GM21423 (cell line): ENCODE measurements at regions not wholly inside any gene's neighbourhood (a gene's known extent, or its start where the extent isn't known, plus 50 kb on each side); places are given as distances from the start of the nearest gene placed in this dataset.
"Not testable (repeated sequence)": the region's sequence is repeated elsewhere in the genome, so short reads cannot be mapped to it uniquely, and the experiment has no call there.

Source experiments
- ATAC-seq: cut with Tn5 transposase; IDR thresholded peaks from one replicate; pipeline ENCODE4 v1.9.1; 2021; ENCODE audit warnings: mild to moderate bottlenecking, moderate library complexity; ENCODE audit not compliant: unreplicated experiment

GRCh38 chr7:84941936-84942335 is 244.9 kb downstream of the SEMA3D start:
- ATAC-seq: no peak

DNA sequence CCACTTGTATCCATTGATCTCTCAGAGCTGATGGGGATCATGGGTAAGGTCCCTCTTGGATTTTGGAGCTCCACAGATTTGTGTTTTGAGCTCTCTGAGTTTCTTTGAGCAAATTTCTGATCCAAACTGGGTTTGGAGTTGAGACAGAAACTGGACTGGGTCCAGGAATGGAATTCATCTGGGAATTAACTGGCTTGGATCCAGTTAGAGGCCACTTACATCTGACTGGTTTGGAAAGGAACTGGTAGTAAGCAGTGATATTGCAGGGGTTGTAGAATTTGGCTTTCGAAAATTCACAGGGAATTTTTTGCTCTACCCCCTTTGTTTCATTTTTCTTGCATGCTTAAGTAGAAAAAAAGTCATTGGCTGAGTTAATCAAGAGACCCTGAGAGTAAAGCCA is 245.6 kb downstream of the SEMA3D start:
- no peak for ATAC-seq

DNA sequence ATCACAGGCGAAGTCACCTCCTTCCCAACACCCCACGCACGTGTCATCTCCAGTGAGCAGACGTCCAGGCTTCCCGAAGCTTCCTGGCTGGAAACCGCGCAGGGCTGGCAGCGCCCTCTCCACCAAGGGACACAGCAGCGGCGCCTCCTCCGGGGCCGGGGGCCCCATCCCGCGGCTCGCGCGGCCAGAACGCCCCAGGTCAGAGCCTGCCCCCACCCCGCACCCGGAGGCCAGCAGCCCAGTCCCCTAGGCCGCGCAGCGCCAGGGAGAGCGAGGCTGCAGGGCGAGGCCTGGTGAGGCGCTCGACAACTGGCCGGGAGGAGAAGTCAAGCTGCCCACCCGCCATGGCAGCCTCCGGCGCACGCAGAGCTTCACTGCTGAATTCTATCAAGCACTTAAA is 247.0 kb downstream of the SEMA3D start:
- ATAC-seq: no peak

GRCh38 chr7:84939442-84939841 is 247.4 kb downstream of the SEMA3D start:
- ATAC-seq: no peak

GRCh38 chr7:84924353-84924752 is 262.5 kb downstream of the SEMA3D start:
- ATAC-seq: no peak

DNA sequence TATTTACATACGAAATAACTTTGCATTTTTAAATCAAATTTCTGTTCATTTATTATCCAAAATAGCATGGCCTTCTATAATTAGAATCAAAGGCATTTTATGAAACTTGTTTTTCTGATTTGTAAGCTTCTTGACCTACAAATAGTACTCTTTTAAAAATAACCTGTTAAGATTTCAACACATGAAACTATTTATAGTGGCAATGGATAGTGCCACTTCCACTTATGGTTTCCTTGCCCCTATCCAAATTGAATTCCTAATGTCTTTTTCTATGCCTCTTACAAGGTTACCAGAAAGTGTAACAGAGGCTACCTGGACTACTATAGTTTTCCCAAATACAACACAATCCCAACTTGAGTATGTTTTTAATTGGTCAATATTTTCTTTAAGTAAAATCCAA is 263.5 kb downstream of the SEMA3D start:
- no peak for ATAC-seq

GRCh38 chr7:84921154-84921553 is 265.7 kb downstream of the SEMA3D start:
- no peak for ATAC-seq

DNA sequence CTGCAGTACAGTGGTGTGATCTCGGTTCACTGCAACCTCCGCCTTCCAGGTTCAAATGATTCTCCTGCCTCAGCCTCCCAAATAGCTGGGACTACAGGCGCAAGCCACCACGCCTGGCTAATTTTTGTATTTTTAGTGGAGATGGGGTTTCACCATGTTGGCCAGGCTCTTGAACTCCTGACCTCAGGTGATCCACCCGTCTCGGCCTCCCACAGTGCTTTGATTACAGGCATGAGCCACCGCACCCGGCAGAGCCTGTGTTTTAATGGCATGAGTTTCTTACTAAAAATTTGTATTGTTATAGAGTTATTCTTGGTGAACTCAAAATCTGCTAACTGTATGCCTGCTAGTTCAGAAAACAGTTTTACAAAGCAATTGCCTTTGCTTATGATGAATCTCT is 269.9 kb downstream of the SEMA3D start:
- ATAC-seq: not testable (repeated sequence)

- ATAC-seq: no peak
Measured at GRCh38 chr7:84916161-84916560, 270.7 kb downstream of the SEMA3D start.

DNA sequence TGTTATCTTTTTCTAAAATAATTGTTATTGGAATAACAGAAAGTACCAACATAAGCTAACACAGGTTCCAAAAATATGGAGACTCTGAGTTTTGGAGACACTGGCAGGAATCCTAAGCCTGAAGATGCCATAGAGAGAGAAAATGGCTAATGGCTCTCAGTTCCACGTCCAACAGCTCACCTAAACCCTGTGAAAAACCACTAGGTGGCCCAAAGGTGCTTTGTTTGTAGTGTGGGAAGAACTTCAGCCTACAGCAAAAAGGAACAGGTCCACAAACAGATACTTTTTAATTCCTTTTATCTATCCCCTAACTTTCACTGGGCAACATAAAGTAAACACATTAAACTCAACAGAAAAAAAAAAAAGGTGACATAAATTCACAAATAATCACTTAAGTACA is 272.3 kb downstream of the SEMA3D start:
- ATAC-seq: no peak

GRCh38 chr7:84913731-84914130 is 273.1 kb downstream of the SEMA3D start:
- no peak for ATAC-seq

GRCh38 chr7:84912993-84913635 is 273.7 kb downstream of the SEMA3D start:
- no peak for ATAC-seq

DNA sequence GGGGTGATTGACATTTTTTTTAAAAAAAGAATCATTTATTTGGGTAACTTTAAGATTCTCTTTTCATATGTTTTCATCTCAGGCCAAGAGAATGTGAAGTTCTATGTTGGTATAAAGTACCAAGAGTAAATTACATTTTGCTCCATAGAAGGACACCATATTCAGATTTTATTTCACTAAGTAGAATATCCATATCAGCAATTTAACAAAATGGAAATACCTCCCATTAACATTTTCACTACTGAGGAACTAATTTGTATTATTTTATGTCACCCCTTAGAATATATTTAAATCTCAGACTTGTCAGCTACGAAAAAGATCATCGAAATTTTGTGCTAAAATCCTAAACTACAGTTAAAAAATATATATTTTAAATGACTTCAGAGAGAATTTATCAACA is 274.3 kb downstream of the SEMA3D start:
- no peak for ATAC-seq

DNA sequence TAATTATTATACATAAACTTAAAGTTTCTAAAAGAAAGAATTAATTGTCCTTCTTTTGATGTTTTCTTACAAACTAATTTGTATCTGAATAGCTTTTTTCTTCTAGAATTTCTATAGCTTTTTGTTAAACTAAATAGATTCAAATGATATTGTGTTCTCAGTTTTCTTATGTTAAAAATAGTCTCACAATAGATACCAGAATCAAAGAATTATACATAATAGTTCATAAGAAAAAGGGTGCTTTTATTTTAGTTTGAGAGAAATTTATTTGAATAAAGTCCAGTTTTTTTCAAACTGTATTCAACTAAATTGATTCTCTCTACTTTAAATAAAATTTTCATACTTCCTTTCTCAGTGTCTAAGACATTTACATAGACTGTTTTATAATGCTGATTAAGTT is 274.8 kb downstream of the SEMA3D start:
- no peak for ATAC-seq

- ATAC-seq: no peak
Measured at GRCh38 chr7:84911077-84911476, 275.8 kb downstream of the SEMA3D start.

DNA sequence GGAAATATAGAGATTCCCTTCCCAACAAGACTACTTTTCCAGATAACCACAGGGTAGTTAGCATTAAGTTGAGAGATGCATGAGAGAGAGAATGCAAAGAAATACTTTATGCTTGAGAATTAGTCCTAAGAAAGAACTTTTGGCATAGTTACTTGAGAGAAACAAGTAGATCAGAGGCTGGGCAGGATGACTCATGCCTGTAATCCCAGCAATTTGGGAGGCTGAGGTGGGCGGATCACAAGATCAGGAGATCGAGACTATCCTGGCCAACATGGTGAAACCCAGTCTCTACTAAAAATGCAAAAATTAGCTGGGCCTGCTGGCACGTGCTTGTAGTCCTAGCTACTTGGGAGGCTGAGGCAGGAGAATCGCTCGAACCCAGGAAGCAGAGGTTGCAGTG is 276.5 kb downstream of the SEMA3D start:
- not testable (repeated sequence) for ATAC-seq

DNA sequence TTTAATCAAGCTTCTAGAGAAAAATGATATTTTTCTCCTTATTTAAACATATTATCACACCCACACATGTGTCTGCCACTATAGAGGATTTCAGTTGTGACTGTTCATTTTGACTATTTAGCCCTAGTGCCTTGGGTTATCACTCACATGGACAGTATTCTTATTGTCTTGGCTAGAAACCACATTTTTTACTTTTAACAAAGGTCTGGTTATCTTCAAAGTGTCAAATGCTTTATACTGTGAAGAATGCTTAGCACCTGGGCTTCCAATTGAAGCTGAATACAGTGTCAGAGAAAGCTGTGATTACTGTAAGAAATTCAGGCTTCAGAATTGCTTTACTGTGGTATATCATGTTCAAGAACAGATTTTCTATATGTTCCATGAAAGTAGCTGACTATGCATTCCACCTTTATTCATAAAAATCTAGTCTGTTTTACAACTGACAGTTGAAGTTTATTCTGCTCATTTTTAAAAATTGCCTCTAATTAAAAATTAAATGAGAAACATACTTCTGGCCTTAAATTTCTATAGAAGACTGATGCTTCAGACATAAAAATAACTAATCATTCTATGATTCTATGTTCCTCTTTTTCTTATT is 278.6 kb downstream of the SEMA3D start:
- ATAC-seq: no peak

DNA sequence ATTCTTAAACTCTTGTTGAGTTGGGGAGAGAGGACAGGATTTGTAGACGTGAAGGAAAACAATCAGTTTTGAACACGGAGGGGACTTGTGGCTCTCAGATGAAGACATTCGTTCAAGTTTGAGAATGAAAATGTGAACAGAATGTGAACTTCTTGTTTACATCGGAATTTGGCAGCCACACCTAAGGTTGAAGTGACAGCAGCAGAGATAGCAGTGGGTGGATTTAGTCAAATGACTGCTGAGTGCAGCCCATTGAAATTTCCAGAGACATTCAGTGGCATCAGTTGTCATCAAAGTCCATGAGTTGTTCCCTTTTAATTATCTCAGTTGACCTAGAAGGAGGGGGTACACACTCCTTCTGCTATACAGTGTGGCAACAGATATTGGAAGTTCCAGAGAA is 280.0 kb downstream of the SEMA3D start:
- no peak for ATAC-seq

GRCh38 chr7:84904561-84904960 is 282.3 kb downstream of the SEMA3D start:
- ATAC-seq: no peak

DNA sequence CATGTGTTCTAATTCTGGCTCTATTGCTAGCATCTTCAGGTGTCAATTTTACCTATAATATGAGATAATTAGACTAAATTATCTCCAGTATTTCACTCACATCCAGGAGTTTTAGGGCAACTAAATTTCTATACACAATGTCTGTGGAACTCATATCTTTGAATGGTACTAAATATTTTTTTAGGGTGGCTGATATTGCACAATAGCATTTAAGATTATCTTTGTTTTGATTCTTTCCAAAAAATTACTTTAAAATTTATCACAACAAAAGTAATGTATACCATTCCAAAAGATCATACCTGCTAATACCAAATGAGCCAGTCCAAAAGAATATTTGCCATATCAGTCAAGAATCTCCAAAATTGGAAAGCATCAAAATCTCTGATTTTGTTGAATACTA is 285.5 kb downstream of the SEMA3D start:
- ATAC-seq: no peak

GRCh38 chr7:84900215-84900614 is 286.6 kb downstream of the SEMA3D start:
- ATAC-seq: no peak

DNA sequence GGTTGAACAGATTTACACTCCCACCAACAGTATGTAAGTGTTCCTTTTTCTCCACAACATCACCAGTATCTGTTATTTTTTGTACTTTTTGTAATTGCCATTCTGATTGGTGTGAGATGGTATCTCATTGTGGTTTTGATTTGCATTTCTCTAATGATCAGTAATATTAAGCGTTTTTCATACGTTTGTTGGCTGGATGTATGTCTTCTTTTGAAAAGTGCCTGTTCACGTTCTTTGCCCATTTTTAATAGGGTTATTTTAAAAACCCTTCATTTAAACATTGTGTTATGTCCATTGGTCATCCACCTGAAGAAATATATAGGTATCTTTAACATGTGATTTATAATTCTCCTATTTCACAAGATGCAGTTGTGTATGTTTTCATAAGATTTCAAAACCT is 291.3 kb downstream of the SEMA3D start:
- no peak for ATAC-seq

DNA sequence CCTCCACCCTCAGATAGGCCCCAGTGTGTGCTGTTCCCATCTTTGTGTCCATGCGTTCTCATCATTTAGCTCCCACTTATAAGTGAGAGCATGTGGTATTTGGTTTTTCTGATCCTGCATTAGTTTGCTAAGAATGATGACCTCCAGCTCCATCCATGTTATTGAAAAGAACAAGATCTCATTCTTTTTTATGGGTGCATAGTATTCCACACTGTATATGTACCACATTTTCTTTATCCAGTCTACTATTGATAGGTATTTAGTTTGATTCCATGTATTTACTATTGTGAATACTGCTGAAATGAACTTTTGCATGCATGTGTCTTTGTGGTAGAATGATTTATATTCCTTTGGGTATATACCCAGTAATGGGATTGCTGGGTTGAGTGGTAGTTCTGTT is 303.3 kb downstream of the SEMA3D start:
- not testable (repeated sequence) for ATAC-seq
